Right atrium auricular region (tissue), 2 donors: ENCODE measurements at regions not wholly inside any gene's neighbourhood (a gene's known extent, or its start where the extent isn't known, plus 50 kb on each side); places are given as distances from the start of the nearest gene placed in this dataset.

Experiments used
- DNase-seq: peaks from one replicate; pipeline ENCODE4 v3.0.0-alpha.2; 2019; ENCODE audit warnings: low spot score
- H3K27ac ChIP-seq, 2 donors: fragments of 200-600 bp; sonication (generic); 1 replicate in 1 of 2; 2 replicates in 1 of 2; pipeline ENCODE4 v1.5.1; 2016 to 2019
- H3K27me3 ChIP-seq, 2 donors: fragments of 200-600 bp; sonication (generic); one replicate each; pipeline versions ENCODE4 v1.5.1 to v1.6.0; 2017 to 2019
- H3K36me3 ChIP-seq: fragments of 200-600 bp; sonication (generic); one replicate; pipeline ENCODE4 v1.5.1; 2016
- H3K4me1 ChIP-seq, 2 donors: fragments of 200-600 bp; sonication (generic); one replicate each; pipeline versions ENCODE4 v1.5.1 to v1.6.0; 2017 to 2019
- H3K4me3 ChIP-seq, 2 donors: fragments of 200-600 bp; sonication (generic); 1 replicate in 1 of 2; 2 replicates in 1 of 2; pipeline ENCODE4 v1.5.1; 2017 to 2019; ENCODE audit warnings: mild to moderate bottlenecking in 1 of 2, moderate library complexity in 1 of 2
- H3K9me3 ChIP-seq, 2 donors: fragments of 200-600 bp; sonication (generic); one replicate each; pipeline ENCODE4 v1.5.1; 2019
- TF ChIP-seq, protein P1 (sequence below), 2 donors: fragments of 200-600 bp; sonication (generic); IDR thresholded peaks; one replicate each; pipeline ENCODE4 v1.5.1; 2019; ENCODE audit warnings: antibody characterized with exemption in 2 of 2

DNA sequence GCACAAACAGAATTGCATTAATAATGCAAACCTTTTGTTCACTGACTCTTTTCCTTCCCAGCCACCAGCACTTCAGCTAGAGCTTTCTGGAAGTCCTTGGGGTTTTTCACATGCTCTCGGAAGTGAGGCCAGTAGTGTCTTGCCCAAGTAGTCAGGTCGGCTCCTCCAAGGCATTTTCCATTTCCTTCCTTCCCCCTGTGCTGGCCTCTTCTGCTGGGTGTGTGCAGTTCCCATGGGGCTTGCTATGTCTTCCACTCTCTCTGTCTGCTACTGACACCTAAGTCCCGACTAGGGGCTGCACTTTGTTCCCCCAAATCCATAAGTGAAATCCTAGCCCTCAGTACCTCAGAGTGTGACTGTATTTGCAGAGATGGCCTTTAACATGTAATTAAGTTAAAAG lies 175.6 kb upstream of the BMPER start:
- Histone ChIP-seq H3K27me3 (no peaks in the 10 kb centered on the region), H3K4me3 (no peak overlapping the region), H3K27ac (no peak overlapping the region)

DNA sequence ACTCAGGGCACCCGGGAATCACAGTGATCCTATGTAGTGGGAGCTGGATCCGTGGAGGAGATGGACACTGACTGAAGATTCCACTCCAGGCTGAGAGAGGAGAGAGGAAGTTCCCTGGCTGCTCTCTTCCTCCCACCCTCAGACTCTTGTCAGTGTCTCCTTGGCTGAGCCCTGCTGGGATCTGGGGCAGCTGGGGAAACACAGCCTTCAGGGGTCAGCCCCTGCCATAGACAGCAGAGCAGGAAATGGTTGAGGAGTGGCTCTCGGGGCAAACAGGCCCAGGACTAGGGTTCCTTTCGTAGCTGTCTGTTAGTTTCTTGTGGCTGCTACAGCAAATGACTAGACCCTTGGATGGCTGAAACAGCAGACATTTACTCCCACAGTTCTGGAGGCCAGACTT lies 174.4 kb upstream of the BMPER start:
- TF ChIP-seq, protein P1, sequence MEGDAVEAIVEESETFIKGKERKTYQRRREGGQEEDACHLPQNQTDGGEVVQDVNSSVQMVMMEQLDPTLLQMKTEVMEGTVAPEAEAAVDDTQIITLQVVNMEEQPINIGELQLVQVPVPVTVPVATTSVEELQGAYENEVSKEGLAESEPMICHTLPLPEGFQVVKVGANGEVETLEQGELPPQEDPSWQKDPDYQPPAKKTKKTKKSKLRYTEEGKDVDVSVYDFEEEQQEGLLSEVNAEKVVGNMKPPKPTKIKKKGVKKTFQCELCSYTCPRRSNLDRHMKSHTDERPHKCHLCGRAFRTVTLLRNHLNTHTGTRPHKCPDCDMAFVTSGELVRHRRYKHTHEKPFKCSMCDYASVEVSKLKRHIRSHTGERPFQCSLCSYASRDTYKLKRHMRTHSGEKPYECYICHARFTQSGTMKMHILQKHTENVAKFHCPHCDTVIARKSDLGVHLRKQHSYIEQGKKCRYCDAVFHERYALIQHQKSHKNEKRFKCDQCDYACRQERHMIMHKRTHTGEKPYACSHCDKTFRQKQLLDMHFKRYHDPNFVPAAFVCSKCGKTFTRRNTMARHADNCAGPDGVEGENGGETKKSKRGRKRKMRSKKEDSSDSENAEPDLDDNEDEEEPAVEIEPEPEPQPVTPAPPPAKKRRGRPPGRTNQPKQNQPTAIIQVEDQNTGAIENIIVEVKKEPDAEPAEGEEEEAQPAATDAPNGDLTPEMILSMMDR (IDR thresholded peaks at IDR 0.05), result no peak
- Histone ChIP-seq H3K27me3 (no peaks in the 10 kb centered on the region), H3K4me1 (no peaks in the 10 kb centered on the region), H3K4me3 (no peak overlapping the region), H3K9me3 (no peaks in the 10 kb centered on the region), H3K27ac (no peak overlapping the region), H3K36me3 (no peaks in the 10 kb centered on the region)
- DNase-seq, result no peak

More for the DNA sequence above, 175.6 kb upstream of the BMPER start:
- TF ChIP-seq, protein P1 (IDR thresholded peaks at IDR 0.05), result no peak
- DNase-seq, result no peak
- Histone ChIP-seq H3K9me3 (no peaks in the 10 kb centered on the region), H3K36me3 (no peaks in the 10 kb centered on the region), H3K4me1 (peaks cover 0 to 7% of the 10 kb centered on the region in 2 donors)

DNA sequence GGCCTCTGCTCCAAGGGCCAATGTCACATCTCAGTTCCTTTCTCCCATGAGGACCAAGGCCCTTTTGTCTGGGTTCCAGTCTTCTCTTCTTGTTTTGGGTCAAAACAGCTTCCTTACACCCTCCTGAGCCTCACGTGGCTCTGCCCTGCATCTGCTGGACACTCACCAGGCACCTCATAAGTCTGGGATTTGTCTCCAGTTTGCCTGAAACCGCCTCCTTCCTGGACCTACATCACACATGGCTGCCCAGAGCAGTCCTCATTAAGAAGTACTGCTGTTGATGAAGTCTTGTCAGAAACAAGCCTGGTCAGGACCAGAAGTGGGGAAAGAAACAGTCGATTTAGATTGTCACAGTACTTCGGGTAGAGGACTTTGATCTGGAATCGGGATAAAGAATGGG lies 173.4 kb upstream of the BMPER start:
- Histone ChIP-seq H3K4me1 (no peaks in the 10 kb centered on the region), H3K4me3 (no peak overlapping the region), H3K9me3 (no peaks in the 10 kb centered on the region), H3K27ac (no peak overlapping the region), H3K27me3 (no peaks in the 10 kb centered on the region), H3K36me3 (no peaks in the 10 kb centered on the region)
- TF ChIP-seq, protein P1 (IDR thresholded peaks at IDR 0.05), result no peak
- no peak for DNase-seq

GRCh38 chr7:33732462-33732861 lies 172.9 kb upstream of the BMPER start:
- no peak for DNase-seq
- no peaks in the 10 kb centered on the region for H3K27me3 ChIP-seq
- H3K4me1 ChIP-seq, result no peaks in the 10 kb centered on the region
- H3K27ac ChIP-seq, result no peak overlapping the region
- TF ChIP-seq, protein P1 (IDR thresholded peaks at IDR 0.05), result no peak
- H3K4me3 ChIP-seq, result no peak overlapping the region
- H3K9me3 ChIP-seq, result no peaks in the 10 kb centered on the region
- H3K36me3 ChIP-seq, result no peaks in the 10 kb centered on the region

- no peak for DNase-seq
- Histone ChIP-seq H3K36me3 (no peaks in the 10 kb centered on the region), H3K9me3 (no peaks in the 10 kb centered on the region), H3K27ac (no peak overlapping the region), H3K27me3 (no peaks in the 10 kb centered on the region), H3K4me1 (no peaks in the 10 kb centered on the region), H3K4me3 (no peak overlapping the region)
- TF ChIP-seq, protein P1 (IDR thresholded peaks at IDR 0.05), result no peak
Observed at GRCh38 chr7:33733870-33734650, 171.3 kb upstream of the BMPER start.

DNA sequence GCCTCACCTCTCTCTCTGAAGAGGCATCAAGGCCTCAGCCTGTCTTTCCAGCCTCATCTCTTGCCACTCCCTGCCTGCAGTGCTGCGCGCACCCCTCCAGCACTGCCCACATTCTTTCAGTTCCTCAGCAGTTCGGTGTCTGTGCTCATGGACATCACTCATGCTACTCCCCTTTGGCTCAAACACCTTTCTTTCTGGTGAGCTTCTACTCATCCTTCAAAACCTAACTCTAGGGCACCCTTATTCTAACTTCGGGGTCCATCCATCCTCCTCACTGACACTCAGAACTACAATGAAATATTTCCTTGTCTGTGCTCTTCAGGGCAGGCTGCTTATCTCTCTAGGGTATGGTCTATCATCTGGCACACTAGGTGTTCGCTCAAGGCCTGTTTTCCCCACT lies 169.9 kb upstream of the BMPER start:
- Histone ChIP-seq H3K27ac (no peak overlapping the region), H3K36me3 (no peaks in the 10 kb centered on the region), H3K4me3 (no peak overlapping the region), H3K4me1 (no peaks in the 10 kb centered on the region), H3K9me3 (no peaks in the 10 kb centered on the region), H3K27me3 (no peaks in the 10 kb centered on the region)
- no peak for DNase-seq
- TF ChIP-seq, protein P1 (IDR thresholded peaks at IDR 0.05), result no peak
